Upper lobe of left lung (tissue), 6 donors: ENCODE measurements at regions not wholly inside any gene's neighbourhood (a gene's known extent, or its start where the extent isn't known, plus 50 kb on each side); places are given as distances from the start of the nearest gene placed in this dataset.

Source experiments
- ATAC-seq, 2 donors: fragments of 200-7000 bp; cut with Tn5 transposase; one replicate each; pipeline ENCODE4 v1.9.1; 2022; ENCODE audit warnings: mild to moderate bottlenecking in 2 of 2, moderate library complexity in 2 of 2; ENCODE audit not compliant: low FRiP score in 2 of 2
- DNase-seq, 2 donors: peaks; one replicate each; pipeline ENCODE4 v3.0.0-alpha.2; 2019 to 2020
- H3K27ac ChIP-seq, 4 donors: fragments of 200-600 bp; sonication (generic); one replicate each; pipeline ENCODE4 v1.5.1; 2016 to 2019
- H3K27me3 ChIP-seq, 4 donors: fragments of 200-600 bp; sonication (generic); one replicate each; pipeline ENCODE4 v1.5.1; 2017 to 2019
- H3K36me3 ChIP-seq, 4 donors: fragments of 200-600 bp; sonication (generic); one replicate each; pipeline ENCODE4 v1.5.1; 2016 to 2019
- H3K4me1 ChIP-seq, 4 donors: fragments of 200-600 bp; sonication (generic); one replicate each; pipeline ENCODE4 v1.5.1; 2018 to 2019
- H3K4me3 ChIP-seq, 4 donors: fragments of 200-600 bp; sonication (generic); one replicate each; pipeline ENCODE4 v1.5.1; 2017 to 2019; ENCODE audit warnings: mild to moderate bottlenecking in 2 of 4, moderate library complexity in 1 of 4
- H3K9me3 ChIP-seq, 4 donors: fragments of 200-600 bp; sonication (generic); one replicate each; pipeline ENCODE4 v1.5.1; 2018 to 2019
- EP300 ChIP-seq, 4 donors: sonication (generic); formaldehyde crosslinking; IDR thresholded peaks; one replicate each; pipeline ENCODE4 v1.5.1; 2017; ENCODE audit warnings: antibody characterized with exemption in 4 of 4, control low read depth in 2 of 4
- POLR2A ChIP-seq, 4 donors: fragments of 450-650 bp; IDR thresholded peaks; one replicate each; pipeline ENCODE4 v1.5.1; 2016 to 2017; ENCODE audit warnings: antibody characterized with exemption in 4 of 4, mild to moderate bottlenecking in 2 of 4
- POLR2AphosphoS5 ChIP-seq, 2 donors: sonication (generic); formaldehyde crosslinking; IDR thresholded peaks; one replicate each; pipeline ENCODE4 v1.5.1; 2017; ENCODE audit warnings: antibody characterized with exemption in 2 of 2
- WGBS, 2 donors: methylation state at CpG; one replicate each; pipeline ENCODE4 v1.1.5; 2017 to 2018; 5-methylcytosine and 5-hydroxymethylcytosine counted together
- TF ChIP-seq, protein P1 (sequence below), 6 experiments: fragments of 450-650 bp in 4 of 6; fragments of 200-600 bp in 2 of 6; sonication (generic) in 2 of 6; IDR thresholded peaks; one replicate each; pipeline ENCODE4 v1.5.1; 2016 to 2019; ENCODE audit warnings: antibody characterized with exemption in 6 of 6
- donor health status: DM: no; HTN: no; CAD: no; lungs with moderate emphysema.
- donor health status: DM: no; HTN: yes; CAD: no; lungs with severe emphysema.

DNA sequence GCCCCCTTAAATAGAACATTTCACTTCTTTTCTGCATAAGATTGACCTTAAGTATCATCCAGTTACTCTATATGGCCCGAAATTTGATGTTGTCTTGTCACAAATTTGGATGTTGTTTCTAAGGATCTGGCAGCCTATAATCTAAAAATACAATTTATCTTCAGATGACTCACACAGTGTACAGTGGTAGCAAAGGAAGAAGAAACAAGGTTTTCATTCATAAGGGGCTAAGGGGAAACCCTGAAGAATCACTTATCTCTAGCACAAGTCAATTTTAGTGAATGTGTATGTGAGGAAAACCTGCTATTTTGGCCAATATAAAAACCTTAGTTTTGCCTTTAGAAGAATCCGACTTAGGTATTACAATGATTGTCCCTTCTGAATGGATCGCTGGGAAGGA, 606.3 kb upstream of the LRFN5 start:
- no peak overlapping the region for H3K27ac ChIP-seq
- no peaks in the 10 kb centered on the region for H3K9me3 ChIP-seq
- TF ChIP-seq EP300 (IDR thresholded peaks at IDR 0.05) = no peak
- TF ChIP-seq POLR2A (IDR thresholded peaks at IDR 0.05) = no peak
- TF ChIP-seq, protein P1, sequence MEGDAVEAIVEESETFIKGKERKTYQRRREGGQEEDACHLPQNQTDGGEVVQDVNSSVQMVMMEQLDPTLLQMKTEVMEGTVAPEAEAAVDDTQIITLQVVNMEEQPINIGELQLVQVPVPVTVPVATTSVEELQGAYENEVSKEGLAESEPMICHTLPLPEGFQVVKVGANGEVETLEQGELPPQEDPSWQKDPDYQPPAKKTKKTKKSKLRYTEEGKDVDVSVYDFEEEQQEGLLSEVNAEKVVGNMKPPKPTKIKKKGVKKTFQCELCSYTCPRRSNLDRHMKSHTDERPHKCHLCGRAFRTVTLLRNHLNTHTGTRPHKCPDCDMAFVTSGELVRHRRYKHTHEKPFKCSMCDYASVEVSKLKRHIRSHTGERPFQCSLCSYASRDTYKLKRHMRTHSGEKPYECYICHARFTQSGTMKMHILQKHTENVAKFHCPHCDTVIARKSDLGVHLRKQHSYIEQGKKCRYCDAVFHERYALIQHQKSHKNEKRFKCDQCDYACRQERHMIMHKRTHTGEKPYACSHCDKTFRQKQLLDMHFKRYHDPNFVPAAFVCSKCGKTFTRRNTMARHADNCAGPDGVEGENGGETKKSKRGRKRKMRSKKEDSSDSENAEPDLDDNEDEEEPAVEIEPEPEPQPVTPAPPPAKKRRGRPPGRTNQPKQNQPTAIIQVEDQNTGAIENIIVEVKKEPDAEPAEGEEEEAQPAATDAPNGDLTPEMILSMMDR (IDR thresholded peaks at IDR 0.05) = no peak
- TF ChIP-seq POLR2AphosphoS5 (IDR thresholded peaks at IDR 0.05) = no peak
- H3K27me3 ChIP-seq = no peaks in the 10 kb centered on the region
- ATAC-seq (no peak), DNase-seq (no peak)
- no peaks in the 10 kb centered on the region for H3K4me1 ChIP-seq
- WGBS, 2 donors = 77 to 81% methylated on average over 3 of the region's 3 CpGs
- H3K4me3 ChIP-seq = no peak overlapping the region
- no peaks in the 10 kb centered on the region for H3K36me3 ChIP-seq

DNA sequence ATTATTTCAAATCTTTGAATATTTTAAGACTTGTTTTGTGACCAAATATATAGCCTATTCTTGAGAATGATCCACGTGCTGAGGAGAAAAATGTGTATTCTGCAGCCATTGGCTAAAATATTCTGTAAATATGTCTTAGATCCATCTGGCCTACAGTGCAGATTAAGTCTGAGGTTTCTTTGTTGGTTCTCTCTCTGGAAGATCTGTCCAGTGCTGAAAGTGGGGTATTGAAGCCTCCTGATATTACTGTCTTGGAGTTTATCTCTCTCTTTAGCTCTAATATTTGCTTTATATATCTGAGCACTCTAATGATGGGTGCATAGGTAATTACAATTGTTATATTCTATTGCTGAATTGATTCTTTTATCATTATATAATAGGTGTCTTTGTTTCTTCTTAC, 617.4 kb upstream of the LRFN5 start:
- no peaks in the 10 kb centered on the region for H3K36me3 ChIP-seq
- DNase-seq = no peak
- no peak overlapping the region for H3K27ac ChIP-seq
- H3K27me3 ChIP-seq = no peaks in the 10 kb centered on the region
- H3K9me3 ChIP-seq = no peaks in the 10 kb centered on the region
- no peak for ATAC-seq
- TF ChIP-seq POLR2A (IDR thresholded peaks at IDR 0.05) (no peak), EP300 (IDR thresholded peaks at IDR 0.05) (no peak), POLR2AphosphoS5 (IDR thresholded peaks at IDR 0.05) (no peak)
- TF ChIP-seq, protein P1 (IDR thresholded peaks at IDR 0.05) = no peak
- H3K4me1 ChIP-seq = no peaks in the 10 kb centered on the region
- no peak overlapping the region for H3K4me3 ChIP-seq
- 38 to 46% methylated on average over 1 of the region's 1 CpG for WGBS, 2 donors

DNA sequence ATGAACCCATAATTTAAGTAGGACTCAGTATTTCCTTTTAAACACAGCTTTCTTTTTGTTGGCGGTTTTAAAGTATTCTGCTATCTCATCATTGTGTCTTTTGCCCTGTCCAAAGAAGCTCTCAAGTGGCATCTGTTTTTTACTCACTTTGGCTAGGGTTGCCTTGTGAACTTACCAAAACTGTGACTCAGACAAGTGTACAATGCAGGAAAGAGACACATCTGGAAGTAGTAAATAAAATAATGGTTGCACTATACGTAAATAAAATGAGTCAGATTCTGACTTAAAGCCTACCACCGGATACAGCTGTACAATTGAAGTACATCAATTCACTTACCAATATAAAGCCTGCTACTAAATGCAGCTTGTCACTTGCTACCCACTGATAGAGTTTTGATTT, 619.2 kb upstream of the LRFN5 start:
- Histone ChIP-seq H3K4me1 (no peaks in the 10 kb centered on the region), H3K4me3 (no peak overlapping the region), H3K9me3 (no peaks in the 10 kb centered on the region), H3K27me3 (no peaks in the 10 kb centered on the region), H3K36me3 (no peaks in the 10 kb centered on the region), H3K27ac (no peak overlapping the region)
- WGBS, 2 donors = 80 to 84% methylated on average over 3 of the region's 3 CpGs
- ATAC-seq (no peak), DNase-seq (no peak)
- TF ChIP-seq, protein P1 (IDR thresholded peaks at IDR 0.05) = no peak
- TF ChIP-seq POLR2A (IDR thresholded peaks at IDR 0.05) (no peak), POLR2AphosphoS5 (IDR thresholded peaks at IDR 0.05) (no peak), EP300 (IDR thresholded peaks at IDR 0.05) (no peak)

DNA sequence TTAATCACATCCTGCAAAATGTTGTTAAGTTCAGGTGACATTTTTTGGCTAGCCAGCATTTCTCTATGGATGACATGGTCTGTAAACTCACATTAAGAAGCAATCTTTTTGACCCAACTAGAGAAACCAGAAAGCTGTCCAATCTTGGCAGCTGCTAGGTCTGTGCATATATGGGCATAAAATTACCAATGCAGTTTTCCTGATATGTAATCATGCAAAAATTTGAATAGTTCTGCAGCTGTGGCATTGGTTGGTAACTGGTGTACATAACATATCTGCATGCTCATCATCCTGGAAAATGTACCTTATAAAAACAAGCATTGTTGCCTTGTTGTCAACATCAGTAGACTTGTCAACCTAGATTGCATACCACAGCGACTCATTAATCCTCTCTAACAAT, 620.0 kb upstream of the LRFN5 start:
- Histone ChIP-seq H3K9me3 (no peaks in the 10 kb centered on the region), H3K27ac (no peak overlapping the region), H3K4me3 (no peak overlapping the region), H3K27me3 (no peaks in the 10 kb centered on the region), H3K36me3 (no peaks in the 10 kb centered on the region), H3K4me1 (no peaks in the 10 kb centered on the region)
- DNase-seq (no peak), ATAC-seq (no peak)
- TF ChIP-seq EP300 (IDR thresholded peaks at IDR 0.05) = no peak
- TF ChIP-seq, protein P1 (IDR thresholded peaks at IDR 0.05) = no peak
- TF ChIP-seq POLR2AphosphoS5 (IDR thresholded peaks at IDR 0.05) = no peak
- no peak for TF ChIP-seq POLR2A (IDR thresholded peaks at IDR 0.05)
- WGBS, 2 donors = 82 to 100% methylated on average over 1 of the region's 1 CpG

DNA sequence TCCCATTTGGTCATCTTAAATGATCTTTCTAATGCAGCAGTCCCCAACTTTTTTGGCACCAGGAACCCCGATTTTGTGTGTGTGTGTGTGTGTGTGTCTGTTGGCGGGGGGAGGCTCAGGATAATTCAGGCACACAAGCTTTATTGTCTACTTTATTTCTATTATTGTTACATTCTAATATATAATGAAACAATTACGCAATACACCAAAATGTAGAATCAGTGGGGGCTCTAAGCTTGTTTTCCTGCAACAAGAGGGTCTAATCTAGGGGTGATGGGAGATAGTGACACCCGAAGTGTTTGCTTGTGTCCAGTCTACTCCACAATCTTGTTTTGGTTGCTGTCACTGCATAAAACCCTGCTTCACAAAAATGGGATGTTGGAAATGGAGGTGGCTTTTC, 621.1 kb upstream of the LRFN5 start:
- ATAC-seq (no peak), DNase-seq (no peak)
- 67 to 76% methylated on average over 4 of the region's 4 CpGs for WGBS, 2 donors
- TF ChIP-seq POLR2A (IDR thresholded peaks at IDR 0.05) = no peak
- TF ChIP-seq, protein P1 (IDR thresholded peaks at IDR 0.05) = no peak
- TF ChIP-seq EP300 (IDR thresholded peaks at IDR 0.05) = no peak
- TF ChIP-seq POLR2AphosphoS5 (IDR thresholded peaks at IDR 0.05) = no peak
- Histone ChIP-seq H3K27ac (no peak overlapping the region), H3K27me3 (no peaks in the 10 kb centered on the region), H3K9me3 (no peaks in the 10 kb centered on the region), H3K4me1 (no peaks in the 10 kb centered on the region), H3K4me3 (no peak overlapping the region), H3K36me3 (no peaks in the 10 kb centered on the region)
